Posterior vena cava (tissue), 2 donors: ENCODE measurements at regions not wholly inside any gene's neighbourhood (a gene's known extent, or its start where the extent isn't known, plus 50 kb on each side); places are given as distances from the start of the nearest gene placed in this dataset.

Experiments used
- DNase-seq: peaks from one replicate; pipeline ENCODE4 v3.0.0-alpha.2; 2020; ENCODE audit warnings: low spot score
- intact Hi-C, 2 donors: fragments of 100-400 bp; cut with DNase I; formaldehyde crosslinking; loops; one replicate each; pipeline versions ENCODE4 v1.14.1 to v1.14.2; 2022 to 2023
- donor health status: DM: yes; HTN: yes; CAD: no.
- donor health status: DM: yes; HTN: yes; CAD: no.

- DNase-seq: peak; percentile 70
- intact Hi-C loops: loop anchor here in 1 of 2 donors (5.0 kb wide), 1 partner anchor 813 kb away; no protein-coding TSS in a partner anchor
Measured at GRCh38 chr1:29634746-29635335, 398.5 kb downstream of the PTPRU start.

- DNase-seq: no peak
Measured at GRCh38 chr1:29634324-29634723, 398.0 kb downstream of the PTPRU start.

DNA sequence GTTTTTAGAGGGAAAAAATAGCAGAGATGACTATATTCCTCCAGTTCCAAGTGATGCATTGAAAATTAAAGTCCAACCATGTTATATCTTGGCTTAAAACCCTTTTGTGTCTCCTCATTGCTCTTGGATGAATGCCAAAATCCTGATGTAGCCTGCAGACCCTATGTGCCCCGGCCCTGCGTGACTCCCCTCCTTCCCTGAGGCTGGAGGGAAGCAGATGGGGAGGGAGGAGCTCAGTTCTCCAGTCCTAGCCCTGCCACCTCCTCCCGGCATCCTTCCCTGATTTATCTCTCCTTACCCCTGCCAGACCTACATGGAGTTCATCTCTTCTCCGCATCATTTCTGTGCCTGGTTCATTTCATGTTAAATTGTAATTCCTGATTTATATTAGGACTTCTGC is 397.4 kb downstream of the PTPRU start:
- DNase-seq: peak; percentile 37
- intact Hi-C loops: no loop called here

More at GRCh38 chr1:29634324-29634723, 398.0 kb downstream of the PTPRU start:
- intact Hi-C loops: no loop called here

- intact Hi-C loops: no loop called here
- peak; percentile 49 for DNase-seq
Measured at GRCh38 chr1:29632806-29633615, 396.7 kb downstream of the PTPRU start.

- peak; percentile 46 for DNase-seq
Measured at GRCh38 chr1:29631836-29632805, 395.8 kb downstream of the PTPRU start.

DNA sequence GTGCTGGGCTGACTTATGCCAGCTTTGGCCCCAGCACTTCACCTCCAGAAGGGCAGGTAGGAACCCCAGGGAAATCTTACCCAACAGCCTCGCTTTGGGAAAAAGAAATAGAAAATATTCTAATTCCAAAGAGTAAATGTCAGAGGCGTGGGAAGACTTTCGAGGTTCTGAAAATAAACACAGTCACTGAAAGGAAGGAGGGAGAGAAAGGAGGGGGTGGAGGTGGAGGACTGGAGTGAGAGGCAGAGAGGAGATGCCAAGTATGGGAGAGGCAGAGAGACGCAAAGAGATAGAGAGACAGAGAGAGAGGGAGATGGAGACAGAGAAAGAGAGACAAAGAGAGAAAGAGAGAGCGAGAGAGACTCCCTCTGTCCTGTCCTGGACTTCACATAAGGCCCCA is 395.0 kb downstream of the PTPRU start:
- intact Hi-C loops: no loop called here
- DNase-seq: no peak

More at GRCh38 chr1:29631836-29632805, 395.8 kb downstream of the PTPRU start:
- intact Hi-C loops: no loop called here

- DNase-seq: peak; percentile 17
- intact Hi-C loops: no loop called here
Measured at GRCh38 chr1:29630756-29631155, 394.4 kb downstream of the PTPRU start.

GRCh38 chr1:29629814-29630516 is 393.6 kb downstream of the PTPRU start:
- intact Hi-C loops: no loop called here
- peak; percentile 59 for DNase-seq

DNA sequence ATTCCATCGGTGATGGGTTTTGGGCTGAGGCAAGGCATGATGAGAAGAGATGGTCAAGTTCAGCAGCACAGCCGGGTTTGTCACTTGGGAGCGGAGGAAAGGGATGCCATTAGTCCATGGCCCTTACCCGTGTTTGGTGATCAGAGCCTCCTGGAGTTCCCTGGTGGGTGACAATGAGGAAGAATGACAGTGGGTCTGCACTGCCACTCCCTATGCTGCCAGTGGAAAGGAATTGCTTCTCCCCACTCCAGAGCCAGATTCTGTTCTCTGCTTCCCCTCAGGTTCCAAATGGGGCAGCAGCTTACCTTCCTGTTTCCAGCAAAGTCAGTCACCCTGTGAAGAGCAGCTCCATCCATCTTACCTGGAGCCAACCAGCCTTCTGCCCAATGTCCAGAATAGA is 393.1 kb downstream of the PTPRU start:
- intact Hi-C loops: no loop called here
- peak; percentile 14 for DNase-seq

DNA sequence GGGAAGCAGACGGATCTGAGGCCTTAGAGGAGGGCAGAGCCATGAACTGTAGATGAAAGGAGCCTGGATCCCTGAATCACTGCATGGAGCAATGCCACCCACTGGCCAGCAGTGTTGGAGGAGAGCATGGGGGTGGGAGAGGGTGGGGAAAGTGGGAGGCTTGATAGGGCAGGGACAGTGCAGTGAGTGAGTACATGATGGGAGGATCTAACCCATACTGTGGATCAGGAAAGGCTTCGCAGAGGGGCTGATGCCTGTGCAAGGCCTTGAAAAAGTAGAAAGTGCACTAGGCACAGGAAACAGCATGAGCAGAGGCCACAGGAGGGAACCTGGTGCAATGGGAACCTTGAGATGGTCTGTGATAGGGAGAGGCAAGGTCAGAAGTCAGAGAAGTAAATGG is 391.9 kb downstream of the PTPRU start:
- intact Hi-C loops: no loop called here
- peak; percentile 15 for DNase-seq

GRCh38 chr1:29626726-29627125 is 390.4 kb downstream of the PTPRU start:
- peak; percentile 13 for DNase-seq
- intact Hi-C loops: no loop called here

DNA sequence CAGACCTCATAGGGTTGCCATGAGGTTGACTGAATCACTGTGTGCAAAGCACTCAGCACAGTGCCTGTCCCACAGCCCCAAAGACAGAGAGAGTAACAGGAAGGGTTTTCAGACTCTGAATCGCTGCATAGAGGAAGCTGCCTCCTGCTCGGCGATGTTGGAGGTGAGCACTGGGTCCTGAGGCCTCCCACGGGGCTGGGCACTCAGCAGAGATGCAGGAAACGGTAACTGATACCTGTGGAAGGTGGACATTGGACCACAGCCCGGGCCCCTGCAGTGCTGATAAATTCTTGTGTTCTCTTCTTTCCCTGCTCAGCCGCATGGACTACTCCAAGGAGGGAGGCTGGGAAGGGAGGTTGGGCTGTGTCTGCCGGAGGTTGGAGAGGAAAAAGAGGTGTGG is 389.7 kb downstream of the PTPRU start:
- intact Hi-C loops: no loop called here
- DNase-seq: peak; percentile 23

- intact Hi-C loops: no loop called here
- peak; percentile 34 for DNase-seq
Measured at GRCh38 chr1:29625084-29625420, 388.7 kb downstream of the PTPRU start.

DNA sequence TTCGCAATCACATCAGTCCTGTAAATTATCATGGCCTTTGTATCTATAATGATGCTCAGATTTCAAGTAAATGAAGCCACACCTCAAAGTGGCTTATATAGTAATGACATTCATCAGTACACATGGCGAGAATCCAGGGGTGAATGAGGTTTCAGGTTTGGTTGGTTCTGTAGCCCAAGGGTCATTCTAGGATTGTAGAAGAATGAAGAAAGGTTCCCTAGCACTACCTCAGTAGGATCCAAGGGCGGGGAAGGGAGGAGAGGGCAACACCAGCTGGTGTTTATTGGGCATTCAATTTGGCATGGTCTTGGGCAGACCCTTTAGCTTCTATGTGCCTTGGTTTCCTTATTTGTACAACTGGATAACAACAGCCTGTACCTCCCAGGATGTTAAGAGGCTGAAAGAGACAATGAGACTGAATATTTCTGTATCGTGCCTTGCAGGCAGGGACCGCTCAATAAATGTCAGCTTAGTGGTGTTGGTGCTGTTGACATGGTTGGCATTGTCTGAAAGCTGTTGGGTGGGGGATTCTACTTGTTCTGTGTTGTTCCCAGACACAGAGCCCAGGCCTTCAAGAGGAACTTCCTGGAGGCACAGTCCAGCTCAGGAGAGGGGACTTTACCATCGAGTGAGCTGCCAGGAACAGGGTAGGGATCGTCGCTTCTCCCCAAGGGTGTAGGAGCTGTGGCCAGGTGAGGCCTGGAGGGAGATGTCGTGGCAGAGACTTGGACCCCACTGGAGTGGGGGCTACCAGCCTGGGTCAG is 388.2 kb downstream of the PTPRU start:
- no peak for DNase-seq
- intact Hi-C loops: no loop called here

GRCh38 chr1:29623501-29623900 is 387.2 kb downstream of the PTPRU start:
- intact Hi-C loops: no loop called here

GRCh38 chr1:29621826-29622435 is 385.6 kb downstream of the PTPRU start:
- peak; percentile 31 for DNase-seq

More at GRCh38 chr1:29623501-29623900, 387.2 kb downstream of the PTPRU start:
- peak; percentile 51 for DNase-seq

DNA sequence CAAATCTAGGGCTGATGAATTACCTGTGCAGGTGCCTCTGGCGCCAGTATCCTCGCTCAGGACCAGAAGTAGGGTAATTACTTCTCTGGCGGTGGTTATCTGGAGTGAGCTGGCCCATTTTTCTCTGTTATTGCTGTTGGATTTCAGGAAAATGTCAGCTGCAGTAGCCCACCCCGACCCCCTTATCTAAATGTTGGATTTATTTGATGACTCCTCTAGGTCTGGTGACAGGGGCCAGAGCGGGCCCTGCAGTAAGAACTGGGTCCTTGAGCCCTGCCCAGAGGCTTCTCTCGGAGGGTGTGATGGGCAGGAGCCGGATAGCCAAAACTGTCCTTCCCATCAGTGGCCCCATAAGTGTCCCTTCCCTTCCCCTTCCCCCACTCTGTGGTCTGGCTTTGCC is 384.3 kb downstream of the PTPRU start:
- peak; percentile 44 for DNase-seq
- intact Hi-C loops: no loop called here

More at GRCh38 chr1:29621826-29622435, 385.6 kb downstream of the PTPRU start:
- intact Hi-C loops: no loop called here

DNA sequence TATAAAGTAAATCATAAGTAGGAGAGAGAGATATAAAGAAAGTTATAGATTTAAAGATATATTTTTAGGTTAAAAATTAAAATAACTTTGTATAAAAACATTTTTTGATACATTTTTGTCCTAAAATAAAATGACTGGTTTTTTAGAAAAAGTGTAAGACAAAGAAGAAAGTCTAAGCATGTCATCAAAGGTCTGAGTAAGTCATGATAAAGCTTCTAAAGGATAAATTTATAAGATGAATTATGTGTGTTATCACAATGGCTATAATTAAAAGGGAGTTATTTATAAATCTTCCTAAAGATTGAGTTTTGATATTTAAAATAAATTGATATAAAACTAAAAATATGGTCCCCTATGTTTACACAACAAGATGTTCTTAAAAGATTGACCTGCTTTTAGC is 370.9 kb downstream of the PTPRU start:
- intact Hi-C loops: no loop called here
- DNase-seq: no peak
